ENCODE measurements at regions not wholly inside any gene's neighbourhood (a gene's known extent, or its start where the extent isn't known, plus 50 kb on each side); places are given as distances from the start of the nearest gene placed in this dataset.
"Not testable (repeated sequence)": the region's sequence is repeated elsewhere in the genome, so short reads cannot be mapped to it uniquely, and the experiment has no call there.

GRCh38 chr7:149650190-149650589, 123.2 kb downstream of the ZNF467 start:
- TF ChIP-seq TAF1, POLR2A, POLR2AphosphoS5 (IDR thresholded peaks at IDR 0.05; ENCODE audit: low read depth, low read length): not testable (repeated sequence)

All from GM12891 (cell line).